ENCODE measurements at regions not wholly inside any gene's neighbourhood (a gene's known extent, or its start where the extent isn't known, plus 50 kb on each side); places are given as distances from the start of the nearest gene placed in this dataset.
A peak's percentile ranks its signal among the peaks of the same experiment; 100 is the strongest.
"Not testable (repeated sequence)": the region's sequence is repeated elsewhere in the genome, so short reads cannot be mapped to it uniquely, and the experiment has no call there.

- ATAC-seq (ENCODE audit: low FRiP score in 2 of 2) (no peak), DNase-seq (peak in 1 of 2 donors; percentile 4)
- Histone ChIP-seq H3K27ac (no peak overlapping the region), H3K4me1 (no peaks in the 10 kb centered on the region), H3K9me3 (no peaks in the 10 kb centered on the region), H3K27me3 (no peaks in the 10 kb centered on the region), H3K36me3 (no peaks in the 10 kb centered on the region), H3K4me3 (no peak overlapping the region)
- no peak for TF ChIP-seq EP300 (IDR thresholded peaks at IDR 0.05)
- TF ChIP-seq, protein P1, sequence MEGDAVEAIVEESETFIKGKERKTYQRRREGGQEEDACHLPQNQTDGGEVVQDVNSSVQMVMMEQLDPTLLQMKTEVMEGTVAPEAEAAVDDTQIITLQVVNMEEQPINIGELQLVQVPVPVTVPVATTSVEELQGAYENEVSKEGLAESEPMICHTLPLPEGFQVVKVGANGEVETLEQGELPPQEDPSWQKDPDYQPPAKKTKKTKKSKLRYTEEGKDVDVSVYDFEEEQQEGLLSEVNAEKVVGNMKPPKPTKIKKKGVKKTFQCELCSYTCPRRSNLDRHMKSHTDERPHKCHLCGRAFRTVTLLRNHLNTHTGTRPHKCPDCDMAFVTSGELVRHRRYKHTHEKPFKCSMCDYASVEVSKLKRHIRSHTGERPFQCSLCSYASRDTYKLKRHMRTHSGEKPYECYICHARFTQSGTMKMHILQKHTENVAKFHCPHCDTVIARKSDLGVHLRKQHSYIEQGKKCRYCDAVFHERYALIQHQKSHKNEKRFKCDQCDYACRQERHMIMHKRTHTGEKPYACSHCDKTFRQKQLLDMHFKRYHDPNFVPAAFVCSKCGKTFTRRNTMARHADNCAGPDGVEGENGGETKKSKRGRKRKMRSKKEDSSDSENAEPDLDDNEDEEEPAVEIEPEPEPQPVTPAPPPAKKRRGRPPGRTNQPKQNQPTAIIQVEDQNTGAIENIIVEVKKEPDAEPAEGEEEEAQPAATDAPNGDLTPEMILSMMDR (IDR thresholded peaks at IDR 0.05): no peak
- TF ChIP-seq POLR2A (IDR thresholded peaks at IDR 0.05): no peak
- TF ChIP-seq POLR2AphosphoS5 (IDR thresholded peaks at IDR 0.05): no peak
- 88 to 90% methylated on average over 2 to 3 of the region's 4 CpGs for WGBS, 2 donors
Measured at GRCh38 chr18:5704847-5705246, 161.1 kb upstream of the EPB41L3 start.

GRCh38 chr18:5702016-5702415, 158.2 kb upstream of the EPB41L3 start:
- not testable (repeated sequence) for DNase-seq; H3K27ac ChIP-seq; H3K9me3 ChIP-seq; ATAC-seq (ENCODE audit: low FRiP score in 2 of 2); H3K4me3 ChIP-seq; H3K36me3 ChIP-seq; H3K27me3 ChIP-seq; H3K4me1 ChIP-seq
- WGBS, 2 donors: 92 to 96% methylated on average over 7 of the region's 7 CpGs

DNA sequence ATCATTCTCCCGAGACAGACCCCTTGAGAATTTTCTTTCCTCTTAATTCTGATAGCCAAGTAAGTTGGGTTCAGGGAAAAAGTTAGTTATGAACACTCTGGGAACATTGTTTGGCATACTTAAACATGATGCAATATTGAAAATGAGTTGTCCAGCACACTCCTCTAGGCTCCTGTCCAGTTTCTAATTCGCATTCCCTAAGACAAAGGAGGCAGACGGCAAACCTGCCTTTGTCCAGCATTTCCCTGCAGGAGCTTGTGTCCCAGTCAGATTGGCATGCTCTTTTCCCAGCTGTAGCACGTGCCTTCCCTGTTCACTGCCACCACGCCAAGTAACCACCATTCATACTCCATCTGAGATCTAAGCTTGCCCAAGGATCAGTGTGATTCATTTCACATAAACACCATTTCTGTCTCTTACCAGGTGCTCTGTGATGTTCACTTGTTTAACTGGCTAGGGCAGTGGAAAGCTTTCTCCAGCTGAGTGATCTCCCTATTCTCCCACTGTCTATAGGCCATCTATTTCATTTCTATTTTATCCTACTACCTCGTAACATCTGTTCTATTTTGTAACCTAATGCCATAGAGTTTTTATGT, 150.0 kb upstream of the EPB41L3 start:
- WGBS, 2 donors: 49 to 51% methylated on average over 6 of the region's 6 CpGs
- Histone ChIP-seq H3K4me3 (no peak overlapping the region), H3K36me3 (no peaks in the 10 kb centered on the region), H3K4me1 (peaks cover 0 to 4% (median 0%) of the 10 kb centered on the region in 4 donors), H3K27me3 (no peaks in the 10 kb centered on the region), H3K27ac (no peak overlapping the region), H3K9me3 (no peaks in the 10 kb centered on the region)
- peak; percentile 62 to 92 for ATAC-seq (ENCODE audit: low FRiP score in 2 of 2)
- peak in 1 of 2 donors; percentile 37 for DNase-seq
- TF ChIP-seq POLR2A (IDR thresholded peaks at IDR 0.05) (no peak), EP300 (IDR thresholded peaks at IDR 0.05) (no peak), POLR2AphosphoS5 (IDR thresholded peaks at IDR 0.05) (no peak)
- TF ChIP-seq, protein P1 (IDR thresholded peaks at IDR 0.05): no peak

DNA sequence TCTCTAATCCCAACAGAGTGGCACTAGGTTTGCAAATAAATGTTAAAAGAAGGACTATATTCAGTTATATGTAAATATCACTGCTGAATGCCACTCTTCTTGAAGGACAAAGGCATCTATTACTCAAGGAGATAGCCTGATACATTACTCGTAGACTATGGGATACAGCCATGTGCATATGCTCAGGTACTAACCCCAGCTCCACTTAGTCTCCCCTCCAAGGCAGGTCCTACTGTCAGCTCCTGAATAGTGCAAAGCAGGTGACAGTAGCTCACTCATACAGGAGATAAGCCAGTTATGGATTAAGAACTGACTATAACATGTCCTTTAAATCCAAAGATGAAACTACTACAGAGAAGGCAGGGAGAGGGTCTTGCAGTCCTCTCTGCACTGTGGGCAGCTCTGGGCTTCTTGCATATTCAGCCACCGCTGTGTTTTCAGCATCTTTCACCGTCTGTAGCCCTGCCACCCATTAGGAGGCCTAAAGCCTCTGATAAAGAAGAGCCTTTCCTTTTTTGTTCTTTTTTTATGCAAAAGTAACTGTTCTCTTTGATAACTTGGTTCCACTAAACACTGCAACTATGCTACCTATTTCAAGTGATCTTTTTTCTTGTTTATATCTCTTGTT, 135.1 kb upstream of the EPB41L3 start:
- 55 to 57% methylated on average over 3 of the region's 3 CpGs for WGBS, 2 donors

GRCh38 chr18:5678278-5678677, 134.5 kb upstream of the EPB41L3 start:
- no peak overlapping the region for H3K4me3 ChIP-seq
- ATAC-seq (ENCODE audit: low FRiP score in 2 of 2): no peak
- DNase-seq: no peak
- no peak for TF ChIP-seq EP300 (IDR thresholded peaks at IDR 0.05)
- no peak for TF ChIP-seq POLR2A (IDR thresholded peaks at IDR 0.05)
- no peak for TF ChIP-seq POLR2AphosphoS5 (IDR thresholded peaks at IDR 0.05)
- TF ChIP-seq, protein P1 (IDR thresholded peaks at IDR 0.05): no peak
- WGBS, 2 donors: 49 to 68% methylated on average over 3 of the region's 3 CpGs
- H3K27me3 ChIP-seq: no peaks in the 10 kb centered on the region
- H3K9me3 ChIP-seq: no peaks in the 10 kb centered on the region
- H3K27ac ChIP-seq: no peak overlapping the region
- no peaks in the 10 kb centered on the region for H3K36me3 ChIP-seq
- H3K4me1 ChIP-seq: no peaks in the 10 kb centered on the region

More for the DNA sequence above, 135.1 kb upstream of the EPB41L3 start:
- Histone ChIP-seq H3K27me3 (no peaks in the 10 kb centered on the region), H3K4me3 (no peak overlapping the region), H3K9me3 (no peaks in the 10 kb centered on the region), H3K36me3 (no peaks in the 10 kb centered on the region), H3K4me1 (no peaks in the 10 kb centered on the region), H3K27ac (no peak overlapping the region)
- ATAC-seq (ENCODE audit: low FRiP score in 2 of 2) (no peak), DNase-seq (no peak)
- TF ChIP-seq POLR2A (IDR thresholded peaks at IDR 0.05): no peak
- TF ChIP-seq POLR2AphosphoS5 (IDR thresholded peaks at IDR 0.05): no peak
- TF ChIP-seq, protein P1 (IDR thresholded peaks at IDR 0.05): no peak
- no peak for TF ChIP-seq EP300 (IDR thresholded peaks at IDR 0.05)

Measured in upper lobe of left lung (tissue), 6 donors.